ENCODE measurements at regions not wholly inside any gene's neighbourhood (a gene's known extent, or its start where the extent isn't known, plus 50 kb on each side); places are given as distances from the start of the nearest gene placed in this dataset.

GRCh38 chr18:76644580-76644979 is 149.5 kb upstream of the ZNF516 start:
- no peak for ATAC-seq
- TF ChIP-seq PATZ1 (CRISPR knock-in tag; IDR thresholded peaks at IDR 0.05; ENCODE audit: borderline replicate concordance) (no peak), OSR1 (CRISPR knock-in tag; IDR thresholded peaks at IDR 0.05) (no peak), ISL1 (CRISPR knock-in tag; IDR thresholded peaks at IDR 0.05) (no peak), CSRNP3 (CRISPR knock-in tag; IDR thresholded peaks at IDR 0.05) (no peak), TCF4 (CRISPR knock-in tag; IDR thresholded peaks at IDR 0.05; ENCODE audit: borderline replicate concordance) (no peak), TSHZ2 (CRISPR knock-in tag; IDR thresholded peaks at IDR 0.05) (no peak), ZNF8 (CRISPR knock-in tag; IDR thresholded peaks at IDR 0.05) (no peak), ESRRG (CRISPR knock-in tag; IDR thresholded peaks at IDR 0.05) (no peak)

GRCh38 chr18:76643996-76644395 is 149.0 kb upstream of the ZNF516 start:
- ATAC-seq: no peak
- TF ChIP-seq CSRNP3 (CRISPR knock-in tag; IDR thresholded peaks at IDR 0.05): no peak
- no peak for TF ChIP-seq ARNTL (CRISPR knock-in tag; IDR thresholded peaks at IDR 0.05; ENCODE audit: borderline replicate concordance, low read depth)
- TF ChIP-seq GLIS3 (CRISPR knock-in tag; IDR thresholded peaks at IDR 0.05): no peak
- TF ChIP-seq POU6F1 (CRISPR knock-in tag; IDR thresholded peaks at IDR 0.05; ENCODE audit: borderline replicate concordance, low read depth): no peak
- no peak for TF ChIP-seq ZNF565 (CRISPR knock-in tag; conservative IDR thresholded peaks at IDR 0.05; ENCODE audit: low read depth)
- TF ChIP-seq TOX (CRISPR knock-in tag; IDR thresholded peaks at IDR 0.05; ENCODE audit: borderline replicate concordance): no peak
- TF ChIP-seq RARB (CRISPR knock-in tag; IDR thresholded peaks at IDR 0.05): no peak
- no peak for TF ChIP-seq ISL1 (CRISPR knock-in tag; IDR thresholded peaks at IDR 0.05)
- TF ChIP-seq TSHZ2 (CRISPR knock-in tag; IDR thresholded peaks at IDR 0.05): no peak
- TF ChIP-seq ESRRG (CRISPR knock-in tag; IDR thresholded peaks at IDR 0.05): no peak
- no peak for TF ChIP-seq TCF4 (CRISPR knock-in tag; IDR thresholded peaks at IDR 0.05; ENCODE audit: borderline replicate concordance)
- no peak for TF ChIP-seq BACH2 (CRISPR knock-in tag; IDR thresholded peaks at IDR 0.05; ENCODE audit: borderline replicate concordance)
- no peak for TF ChIP-seq PATZ1 (CRISPR knock-in tag; IDR thresholded peaks at IDR 0.05; ENCODE audit: borderline replicate concordance)
- no peak for TF ChIP-seq ZC3H10 (CRISPR knock-in tag; IDR thresholded peaks at IDR 0.05)
- no peak for TF ChIP-seq CSDC2 (CRISPR knock-in tag; IDR thresholded peaks at IDR 0.05)

All from SK-N-SH treated with all-trans-retinoic acid at 6 μM for 48 hours (cell line).